Fibroblast of mammary gland (primary cell): ENCODE measurements at regions not wholly inside any gene's neighbourhood (a gene's known extent, or its start where the extent isn't known, plus 50 kb on each side); places are given as distances from the start of the nearest gene placed in this dataset.

Experiments used
- DNase-seq: peaks from one replicate; pipeline ENCODE4 v3.0.0-alpha.2; 2010; ENCODE audit warnings: low read depth
- H3K4me3 ChIP-seq: 2 replicates; pipeline ENCODE4 v1.5.1; 2011; ENCODE audit warnings: low read depth, mild to moderate bottlenecking, low read length, moderate library complexity; ENCODE audit not compliant: control insufficient read depth
- CTCF ChIP-seq: conservative IDR thresholded peaks from 2 replicates; pipeline ENCODE4 v1.5.1; 2011; ENCODE audit warnings: low read depth, low read length, inconsistent platforms; ENCODE audit not compliant: control insufficient read depth, insufficient read depth

- TF ChIP-seq CTCF: no peak
- no peak for DNase-seq
- no peak overlapping the region for H3K4me3 ChIP-seq
Measured at GRCh38 chr15:91400481-91400880, 300.4 kb downstream of the SV2B start.

- no peak for TF ChIP-seq CTCF
- no peak overlapping the region for H3K4me3 ChIP-seq
- DNase-seq: peak; percentile 25
Measured at GRCh38 chr15:91407269-91407889, 307.3 kb downstream of the SV2B start.

GRCh38 chr15:91408476-91409076 lies 308.5 kb downstream of the SV2B start:
- no peak for TF ChIP-seq CTCF
- peak; percentile 19 for DNase-seq
- no peak overlapping the region for H3K4me3 ChIP-seq

- no peak overlapping the region for H3K4me3 ChIP-seq
- no peak for TF ChIP-seq CTCF
- DNase-seq: no peak
Measured at GRCh38 chr15:91409387-91409786, 309.3 kb downstream of the SV2B start.

GRCh38 chr15:91411586-91411985 lies 311.5 kb downstream of the SV2B start:
- no peak for TF ChIP-seq CTCF
- H3K4me3 ChIP-seq: no peak overlapping the region
- no peak for DNase-seq

GRCh38 chr15:91412138-91412928 lies 312.3 kb downstream of the SV2B start:
- no peak for DNase-seq
- no peak for TF ChIP-seq CTCF
- H3K4me3 ChIP-seq: no peak overlapping the region
